ENCODE measurements at regions not wholly inside any gene's neighbourhood (a gene's known extent, or its start where the extent isn't known, plus 50 kb on each side); places are given as distances from the start of the nearest gene placed in this dataset.

DNA sequence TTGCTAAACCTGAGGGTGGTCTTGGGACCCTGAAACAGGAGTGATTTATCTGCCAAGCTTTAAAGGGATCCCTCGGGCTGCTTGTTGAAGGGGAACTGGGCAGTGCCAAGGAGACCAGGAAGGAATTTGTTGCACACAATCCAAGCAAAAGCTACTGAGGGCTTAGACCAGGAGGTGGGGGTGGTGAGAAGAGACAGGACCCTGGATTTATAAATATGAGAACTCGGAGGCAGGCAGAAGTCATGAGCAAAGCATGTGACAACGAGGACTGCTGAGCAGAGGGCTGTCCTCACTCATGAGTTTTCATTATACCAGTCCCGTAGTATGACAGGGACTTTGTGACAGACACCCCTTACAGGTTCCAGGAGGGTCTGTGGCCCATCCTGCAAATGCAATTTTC, 237.3 kb downstream of the DRD1 start:
- no peak for DNase-seq (ENCODE audit: low read depth)
- H3K4me3 ChIP-seq (ENCODE audit: low read depth, low read length): no peak overlapping the region
- no peak for TF ChIP-seq POLR2A (IDR thresholded peaks at IDR 0.05; ENCODE audit: extremely low read depth, insufficient read length)
- no peak for TF ChIP-seq MYC (IDR thresholded peaks at IDR 0.05; ENCODE audit: low read depth, low read length)
- TF ChIP-seq, protein P1, sequence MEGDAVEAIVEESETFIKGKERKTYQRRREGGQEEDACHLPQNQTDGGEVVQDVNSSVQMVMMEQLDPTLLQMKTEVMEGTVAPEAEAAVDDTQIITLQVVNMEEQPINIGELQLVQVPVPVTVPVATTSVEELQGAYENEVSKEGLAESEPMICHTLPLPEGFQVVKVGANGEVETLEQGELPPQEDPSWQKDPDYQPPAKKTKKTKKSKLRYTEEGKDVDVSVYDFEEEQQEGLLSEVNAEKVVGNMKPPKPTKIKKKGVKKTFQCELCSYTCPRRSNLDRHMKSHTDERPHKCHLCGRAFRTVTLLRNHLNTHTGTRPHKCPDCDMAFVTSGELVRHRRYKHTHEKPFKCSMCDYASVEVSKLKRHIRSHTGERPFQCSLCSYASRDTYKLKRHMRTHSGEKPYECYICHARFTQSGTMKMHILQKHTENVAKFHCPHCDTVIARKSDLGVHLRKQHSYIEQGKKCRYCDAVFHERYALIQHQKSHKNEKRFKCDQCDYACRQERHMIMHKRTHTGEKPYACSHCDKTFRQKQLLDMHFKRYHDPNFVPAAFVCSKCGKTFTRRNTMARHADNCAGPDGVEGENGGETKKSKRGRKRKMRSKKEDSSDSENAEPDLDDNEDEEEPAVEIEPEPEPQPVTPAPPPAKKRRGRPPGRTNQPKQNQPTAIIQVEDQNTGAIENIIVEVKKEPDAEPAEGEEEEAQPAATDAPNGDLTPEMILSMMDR (IDR thresholded peaks at IDR 0.05; ENCODE audit: low read depth, low read length): no peak
- TF ChIP-seq, protein P2, sequence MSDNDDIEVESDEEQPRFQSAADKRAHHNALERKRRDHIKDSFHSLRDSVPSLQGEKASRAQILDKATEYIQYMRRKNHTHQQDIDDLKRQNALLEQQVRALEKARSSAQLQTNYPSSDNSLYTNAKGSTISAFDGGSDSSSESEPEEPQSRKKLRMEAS (IDR thresholded peaks at IDR 0.05; ENCODE audit: low read depth, low read length): no peak

DNA sequence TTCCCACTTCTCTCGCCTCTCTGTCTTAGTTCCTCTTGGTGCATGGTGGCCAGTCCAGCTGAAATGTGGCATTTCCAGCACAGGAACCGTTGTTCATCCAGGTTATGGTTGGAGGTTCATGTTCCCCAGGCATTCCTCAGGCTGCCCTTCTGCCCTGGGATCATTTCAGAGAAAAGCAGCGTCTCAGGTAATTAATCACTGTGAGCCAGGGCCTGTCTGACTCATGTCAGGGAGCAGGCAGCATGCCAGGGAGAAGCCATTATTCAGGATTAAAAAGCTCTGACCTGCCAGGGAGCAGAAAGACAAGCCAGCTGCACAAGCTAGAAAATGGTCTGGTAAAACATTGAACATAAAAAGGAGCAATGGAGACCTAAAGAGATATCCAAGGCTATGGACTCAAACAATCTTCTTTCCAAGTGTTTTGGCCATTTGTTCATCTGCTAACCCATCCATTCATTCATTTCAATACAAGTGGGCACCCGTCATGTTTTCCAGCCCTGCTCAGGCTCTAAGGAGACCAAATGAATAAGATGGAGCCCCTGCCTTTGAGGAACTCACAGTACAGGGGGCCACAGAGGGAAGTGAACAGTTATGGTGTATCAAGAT, 241.4 kb downstream of the DRD1 start:
- no peak overlapping the region for H3K4me3 ChIP-seq (ENCODE audit: low read depth, low read length)
- no peak for DNase-seq (ENCODE audit: low read depth)
- TF ChIP-seq, protein P1 (IDR thresholded peaks at IDR 0.05; ENCODE audit: low read depth, low read length): no peak
- TF ChIP-seq, protein P2 (IDR thresholded peaks at IDR 0.05; ENCODE audit: low read depth, low read length): no peak
- TF ChIP-seq POLR2A (IDR thresholded peaks at IDR 0.05; ENCODE audit: extremely low read depth, insufficient read length) (no peak), MYC (IDR thresholded peaks at IDR 0.05; ENCODE audit: low read depth, low read length) (no peak)

DNA sequence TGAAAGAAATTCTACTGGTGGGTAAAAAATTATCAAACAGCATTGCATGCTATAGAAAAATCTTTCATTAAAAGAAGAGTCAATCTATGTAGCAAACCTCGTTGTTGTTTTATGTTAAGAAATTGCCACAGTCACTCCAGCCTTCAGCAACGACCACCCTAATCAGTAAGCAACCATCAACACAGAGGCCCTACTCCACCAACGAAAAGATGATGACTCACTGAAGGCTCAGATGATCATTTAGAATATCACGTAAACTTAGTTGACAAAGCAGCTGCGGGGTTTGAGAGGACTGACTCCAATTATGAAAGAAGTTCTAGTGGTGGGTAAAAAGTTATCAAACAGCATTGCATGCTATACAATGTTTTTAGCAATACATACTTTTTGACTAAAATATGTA, 242.6 kb downstream of the DRD1 start:
- TF ChIP-seq MYC (IDR thresholded peaks at IDR 0.05; ENCODE audit: low read depth, low read length): no peak
- TF ChIP-seq POLR2A (IDR thresholded peaks at IDR 0.05; ENCODE audit: extremely low read depth, insufficient read length): no peak
- TF ChIP-seq, protein P1 (IDR thresholded peaks at IDR 0.05; ENCODE audit: low read depth, low read length): no peak
- TF ChIP-seq, protein P2 (IDR thresholded peaks at IDR 0.05; ENCODE audit: low read depth, low read length): no peak
- no peak for DNase-seq (ENCODE audit: low read depth)
- H3K4me3 ChIP-seq (ENCODE audit: low read depth, low read length): no peak overlapping the region

DNA sequence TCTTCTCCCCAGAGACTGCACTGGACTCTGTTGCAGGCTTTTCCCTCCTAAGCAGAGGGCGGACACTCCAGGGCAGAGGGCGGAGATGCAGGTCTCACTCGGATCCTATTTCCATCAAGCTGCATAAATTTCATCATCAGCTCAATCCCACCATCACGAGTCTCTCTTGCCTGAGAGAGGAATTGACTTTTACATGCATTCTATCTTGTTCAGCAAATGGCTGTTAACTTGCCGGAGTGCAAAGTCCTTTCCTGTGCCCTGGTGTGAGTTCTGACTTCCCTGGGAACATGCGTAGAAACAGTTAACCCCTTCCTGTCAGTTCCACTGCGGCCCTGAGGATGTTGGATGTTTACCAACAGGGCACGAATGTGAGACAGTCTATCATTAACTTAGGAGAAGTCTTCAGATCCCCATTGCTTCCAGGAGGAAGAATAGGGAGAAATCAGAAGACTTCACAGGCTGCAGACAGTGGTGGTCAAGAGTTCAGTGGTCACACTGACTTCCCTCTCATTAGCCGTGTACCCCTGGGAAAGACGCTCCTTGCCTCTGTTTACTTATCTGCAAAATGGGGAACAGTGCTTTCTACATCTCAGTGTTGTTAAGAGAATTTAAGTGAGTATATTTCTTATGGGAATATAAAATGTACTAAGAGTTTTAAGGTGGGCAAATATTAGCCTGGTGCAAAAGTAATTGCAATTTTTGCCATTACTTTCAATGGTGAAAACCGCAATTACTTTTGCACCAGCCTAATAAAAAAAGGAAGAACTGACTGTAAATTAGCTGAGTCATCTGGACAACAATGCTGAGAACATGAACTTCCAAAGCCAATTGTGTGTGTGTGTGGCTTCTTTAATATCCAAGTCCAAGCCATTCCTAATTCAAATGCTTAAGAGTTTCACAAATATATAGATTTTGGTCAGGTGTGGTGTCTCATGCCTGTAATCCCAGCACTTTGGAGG, 248.0 kb downstream of the DRD1 start:
- TF ChIP-seq, protein P2 (IDR thresholded peaks at IDR 0.05; ENCODE audit: low read depth, low read length): no peak
- TF ChIP-seq, protein P1 (IDR thresholded peaks at IDR 0.05; ENCODE audit: low read depth, low read length): no peak
- TF ChIP-seq POLR2A (IDR thresholded peaks at IDR 0.05; ENCODE audit: extremely low read depth, insufficient read length) (no peak), MYC (IDR thresholded peaks at IDR 0.05; ENCODE audit: low read depth, low read length) (no peak)
- no peak overlapping the region for H3K4me3 ChIP-seq (ENCODE audit: low read depth, low read length)
- DNase-seq (ENCODE audit: low read depth): peak; percentile 3

DNA sequence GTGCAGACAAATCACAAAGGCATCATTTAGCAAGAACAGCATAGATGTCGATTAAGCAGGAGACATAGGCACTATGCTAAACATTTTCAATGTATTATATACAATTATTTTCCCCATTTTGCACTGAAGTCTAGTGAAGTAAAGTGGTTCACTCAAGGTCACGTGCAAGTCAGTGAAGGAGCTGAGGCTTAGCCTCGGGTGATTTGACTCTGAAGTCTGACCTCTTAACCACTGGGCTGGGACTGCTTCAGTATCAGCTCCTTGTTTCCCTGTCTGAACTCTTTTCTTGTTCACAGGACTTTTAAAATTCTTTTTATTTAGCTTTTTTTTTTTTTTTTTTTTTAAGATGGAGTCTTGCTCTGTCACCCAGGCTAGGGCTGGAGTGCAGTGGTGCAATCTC, 262.7 kb downstream of the DRD1 start:
- TF ChIP-seq, protein P2 (IDR thresholded peaks at IDR 0.05; ENCODE audit: low read depth, low read length): no peak
- TF ChIP-seq, protein P1 (IDR thresholded peaks at IDR 0.05; ENCODE audit: low read depth, low read length): no peak
- TF ChIP-seq POLR2A (IDR thresholded peaks at IDR 0.05; ENCODE audit: extremely low read depth, insufficient read length) (no peak), MYC (IDR thresholded peaks at IDR 0.05; ENCODE audit: low read depth, low read length) (no peak)
- no peak for DNase-seq (ENCODE audit: low read depth)

More for the DNA sequence above, 262.7 kb downstream of the DRD1 start:
- no peak overlapping the region for H3K4me3 ChIP-seq (ENCODE audit: low read depth, low read length)

Data from NB4 (cell line).